ENCODE measurements at regions not wholly inside any gene's neighbourhood (a gene's known extent, or its start where the extent isn't known, plus 50 kb on each side); places are given as distances from the start of the nearest gene placed in this dataset.

GRCh38 chr10:57675125-57675524 is 592.6 kb downstream of the IPMK start:
- TF ChIP-seq CTCF (IDR thresholded peaks at IDR 0.05; ENCODE audit: poor library complexity): no peak
- no peak for TF ChIP-seq EZH2phosphoT487 (IDR thresholded peaks at IDR 0.05; ENCODE audit: low read depth, severe bottlenecking, unreplicated experiment)
- no peak for TF ChIP-seq EZH2 (IDR thresholded peaks at IDR 0.05; ENCODE audit: borderline replicate concordance)

All from hepatocyte (in vitro differentiated cells).